Non-pigmented ciliary epithelial cell (primary cell): ENCODE measurements at regions not wholly inside any gene's neighbourhood (a gene's known extent, or its start where the extent isn't known, plus 50 kb on each side); places are given as distances from the start of the nearest gene placed in this dataset.
"Not testable (repeated sequence)": the region's sequence is repeated elsewhere in the genome, so short reads cannot be mapped to it uniquely, and the experiment has no call there.

Experiments used
- DNase-seq: peaks from one replicate; pipeline ENCODE4 v3.0.0-alpha.2; 2010; ENCODE audit warnings: low read depth

- DNase-seq = no peak
Measured at GRCh38 chr6:125354649-125355048, 52.9 kb upstream of the HDDC2 start.

GRCh38 chr6:125356884-125357283, 55.1 kb upstream of the HDDC2 start:
- no peak for DNase-seq

DNA sequence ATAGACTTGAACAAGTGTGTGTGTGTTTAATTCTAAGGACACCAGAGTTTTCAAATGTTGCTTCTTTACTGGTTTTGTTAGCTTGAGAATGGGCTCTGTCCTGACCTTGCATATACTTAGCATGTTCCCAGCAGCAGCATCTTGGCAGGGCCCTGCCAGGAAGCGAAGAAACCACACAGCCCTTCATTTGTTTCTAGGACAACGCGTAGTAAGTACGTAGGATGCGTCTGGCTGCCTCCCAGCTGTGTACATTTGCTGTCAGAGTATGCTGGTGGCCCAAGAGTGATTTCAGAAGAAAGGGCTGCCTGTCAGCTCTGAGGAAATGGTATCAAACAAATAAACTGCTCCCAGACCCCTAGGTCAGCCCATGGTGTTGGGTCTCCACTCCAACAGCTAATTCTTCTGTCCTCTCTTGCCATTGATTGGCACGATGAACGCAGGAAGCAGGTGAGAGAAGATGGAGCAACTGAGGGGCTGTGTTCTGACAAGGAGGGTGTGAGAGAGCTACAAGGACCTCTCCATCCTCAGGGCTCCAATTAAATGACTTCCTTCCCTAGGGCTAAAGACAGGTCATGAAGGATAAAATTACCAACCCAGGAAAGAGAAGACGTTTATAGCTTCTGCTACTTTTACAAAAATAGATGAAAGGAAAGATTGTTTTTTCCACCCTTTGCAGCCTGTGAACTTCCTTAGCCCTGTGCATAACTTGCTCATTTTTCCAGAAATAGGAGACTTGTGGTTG, 55.9 kb upstream of the HDDC2 start:
- no peak for DNase-seq

GRCh38 chr6:125358898-125359297, 57.1 kb upstream of the HDDC2 start:
- no peak for DNase-seq

GRCh38 chr6:125361868-125362267, 60.1 kb upstream of the HDDC2 start:
- DNase-seq = no peak

DNA sequence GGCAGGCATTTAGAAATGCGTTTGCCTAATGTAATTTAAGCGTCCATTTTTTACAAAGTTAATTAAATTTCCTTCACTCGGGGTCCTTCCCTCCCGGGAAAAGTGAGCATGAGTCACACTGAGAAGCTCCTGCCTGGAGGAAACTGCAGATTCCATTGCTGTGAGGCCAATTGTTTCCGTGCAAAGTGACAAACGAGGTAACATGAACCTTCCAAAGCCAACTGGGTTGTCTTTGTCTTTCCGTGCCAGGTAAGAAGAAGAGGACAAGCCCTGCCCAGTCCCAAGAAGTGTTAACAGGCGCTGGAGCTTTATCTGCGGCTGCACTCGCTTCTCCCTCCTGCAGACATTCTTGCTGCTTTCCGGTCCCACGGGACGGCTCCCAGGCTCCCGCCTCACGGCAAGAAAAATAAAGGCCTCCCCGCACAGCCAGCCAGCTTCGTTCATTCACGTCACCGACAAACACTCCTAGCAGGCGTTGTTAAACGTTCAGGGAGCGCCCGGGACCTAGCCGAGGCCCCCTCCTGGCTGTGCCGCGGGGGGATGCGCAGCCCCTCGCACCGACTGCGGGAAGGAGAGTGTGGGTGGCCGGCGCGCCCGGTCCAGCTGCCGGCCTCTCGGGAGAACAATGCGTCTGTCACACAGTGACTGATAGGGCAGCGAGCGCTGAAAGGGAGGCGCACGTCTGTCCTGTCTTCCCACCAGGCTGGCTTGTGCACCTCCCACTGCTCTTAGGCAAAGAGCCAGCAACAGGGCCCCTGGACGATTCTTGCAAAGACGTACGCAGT, 61.5 kb upstream of the HDDC2 start:
- DNase-seq = peak; percentile 18

GRCh38 chr6:125363824-125364165, 62.0 kb upstream of the HDDC2 start:
- no peak for DNase-seq

DNA sequence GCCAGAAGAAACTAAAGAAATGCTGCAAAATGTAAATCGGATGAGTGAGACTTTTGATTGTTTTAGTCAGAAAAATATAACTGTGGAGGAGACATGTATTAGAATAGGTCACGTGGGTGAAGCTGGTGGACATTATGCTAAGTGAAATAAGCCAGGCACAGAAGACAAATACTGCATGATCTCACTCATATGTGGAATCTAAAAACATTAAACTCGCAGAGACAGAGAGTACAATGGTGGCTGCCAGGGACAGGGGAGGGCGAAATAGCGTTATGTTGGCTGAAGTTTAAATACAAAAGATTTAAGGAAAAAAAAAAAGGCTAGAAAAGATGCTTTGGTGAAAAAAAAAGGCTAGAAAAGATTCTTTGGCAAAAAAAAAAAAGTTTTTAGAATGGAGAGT, 63.5 kb upstream of the HDDC2 start:
- no peak for DNase-seq

DNA sequence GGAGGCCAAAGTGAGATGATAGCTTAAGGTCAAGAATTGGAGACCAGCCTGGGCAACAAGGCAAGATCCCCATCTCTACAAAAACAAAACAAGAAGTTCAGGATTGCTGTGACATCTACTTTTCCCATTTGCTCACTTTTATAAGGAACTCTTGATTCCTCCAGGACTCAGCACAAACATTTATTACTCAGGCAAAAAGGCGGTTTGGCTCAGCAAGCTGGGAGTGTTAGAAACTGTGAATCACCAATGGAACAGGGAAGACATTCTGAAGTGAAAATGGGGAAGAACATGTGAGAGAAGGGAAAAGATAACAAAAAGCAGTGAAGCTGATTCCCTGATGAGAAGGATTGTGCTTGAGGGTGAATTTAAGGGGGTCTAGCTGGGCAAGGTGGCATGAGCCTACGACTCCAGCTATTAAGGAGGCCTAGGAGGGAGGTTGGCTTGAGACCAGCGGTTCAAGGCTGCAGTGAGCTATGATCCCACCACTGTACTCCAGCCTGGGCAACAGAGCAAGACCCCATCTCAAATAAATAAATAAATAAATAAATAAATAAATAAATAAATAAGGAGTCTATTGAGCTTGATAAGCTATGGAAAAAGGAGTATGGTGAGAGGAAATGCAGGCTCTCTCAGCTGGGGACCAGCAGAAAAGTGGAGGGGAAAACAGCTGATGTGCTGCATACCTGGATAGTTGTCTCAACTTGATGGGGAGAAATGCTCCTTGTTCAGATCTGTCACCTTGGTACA, 65.4 kb upstream of the HDDC2 start:
- no peak for DNase-seq

DNA sequence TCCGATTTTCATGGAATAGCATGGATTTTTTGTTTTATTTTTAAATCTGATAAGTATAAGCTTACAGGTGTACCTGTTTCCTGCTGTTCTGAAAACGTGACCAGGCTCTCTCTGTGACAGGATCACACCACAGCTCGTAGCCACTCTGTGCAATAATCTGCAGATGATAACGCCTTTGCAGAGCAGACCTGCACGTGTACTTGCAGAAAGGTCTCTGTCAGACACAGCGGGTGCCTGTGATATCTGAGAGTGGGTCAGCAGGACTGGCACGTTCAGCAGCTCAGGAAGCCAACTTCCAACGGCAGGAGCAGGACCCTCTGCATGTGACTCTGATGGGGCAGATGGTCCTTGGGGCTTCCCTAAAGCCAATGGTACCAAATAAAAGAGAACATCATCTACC, 68.6 kb upstream of the HDDC2 start:
- no peak for DNase-seq

DNA sequence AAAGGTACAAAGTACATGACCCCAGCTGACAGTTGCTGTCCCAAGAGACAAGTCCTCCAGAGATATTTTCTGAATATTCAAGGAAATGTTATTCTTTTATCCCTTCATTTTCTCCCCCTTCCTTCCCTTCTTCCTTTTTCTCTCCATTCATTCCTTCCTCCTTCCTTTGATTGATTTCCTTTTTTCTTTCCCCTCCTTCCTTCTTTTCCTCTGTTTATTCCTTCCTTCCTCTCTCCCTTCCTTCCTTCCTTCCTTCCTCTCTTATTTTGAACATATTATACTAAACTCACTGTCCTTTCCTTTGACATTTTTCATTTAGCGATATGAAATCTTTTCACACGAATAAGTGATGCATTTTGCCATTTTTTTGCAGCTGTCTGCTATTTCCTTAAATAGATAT, 73.2 kb upstream of the HDDC2 start:
- DNase-seq = no peak

- DNase-seq = no peak
Measured at GRCh38 chr6:125375821-125376220, 74.1 kb upstream of the HDDC2 start.

- DNase-seq = peak; percentile 27
Measured at GRCh38 chr6:125377621-125378020, 75.9 kb upstream of the HDDC2 start.

GRCh38 chr6:125379174-125379573, 77.4 kb upstream of the HDDC2 start:
- DNase-seq = no peak

DNA sequence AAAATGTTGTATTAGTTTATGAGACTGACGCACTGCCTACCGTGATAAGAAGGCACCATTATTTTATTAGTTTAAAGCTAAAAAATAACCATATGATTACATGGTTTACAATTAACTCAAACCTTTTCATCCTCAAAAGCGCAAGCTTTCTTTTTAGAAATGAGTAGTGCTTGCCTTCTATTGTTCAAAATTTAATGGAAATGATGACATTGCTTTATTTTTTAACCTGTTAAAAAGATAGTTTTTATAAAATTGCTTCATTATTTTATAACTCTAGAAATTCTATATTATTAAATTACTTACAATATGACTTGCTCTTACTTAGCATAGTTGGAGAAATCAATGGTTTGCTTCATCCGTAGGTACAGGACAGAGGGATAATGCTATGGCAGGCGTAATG, 78.7 kb upstream of the HDDC2 start:
- DNase-seq = no peak

GRCh38 chr6:125386337-125386736, 84.6 kb upstream of the HDDC2 start:
- not testable (repeated sequence) for DNase-seq

DNA sequence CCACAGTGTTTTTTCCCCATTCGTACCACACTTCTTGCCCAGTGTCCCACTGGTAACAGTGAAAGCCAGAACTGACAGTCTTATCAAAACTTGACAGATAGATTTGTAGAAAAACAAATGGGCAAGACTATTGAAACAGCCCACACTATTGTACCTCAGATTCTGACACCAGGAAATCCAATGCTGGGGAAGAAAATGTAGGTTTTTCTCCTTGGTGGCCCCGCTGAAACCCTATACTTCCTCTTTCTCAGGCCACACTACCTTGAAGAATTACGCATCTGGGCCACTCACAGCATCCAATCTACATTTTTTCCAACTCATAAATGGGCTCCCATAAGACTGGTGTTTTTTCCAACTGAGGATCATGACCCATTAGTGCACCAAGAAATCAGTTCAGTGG, 90.9 kb upstream of the HDDC2 start:
- no peak for DNase-seq

- DNase-seq = no peak
Measured at GRCh38 chr6:125393449-125393858, 91.7 kb upstream of the HDDC2 start.

- no peak for DNase-seq
Measured at GRCh38 chr6:125406741-125407140, 105.0 kb upstream of the HDDC2 start.

GRCh38 chr6:125414507-125414906, 112.7 kb upstream of the HDDC2 start:
- DNase-seq = no peak

GRCh38 chr6:125415913-125416312, 114.1 kb upstream of the HDDC2 start:
- peak; percentile 6 for DNase-seq

GRCh38 chr6:125421836-125422235, 120.1 kb upstream of the HDDC2 start:
- peak; percentile 4 for DNase-seq

DNA sequence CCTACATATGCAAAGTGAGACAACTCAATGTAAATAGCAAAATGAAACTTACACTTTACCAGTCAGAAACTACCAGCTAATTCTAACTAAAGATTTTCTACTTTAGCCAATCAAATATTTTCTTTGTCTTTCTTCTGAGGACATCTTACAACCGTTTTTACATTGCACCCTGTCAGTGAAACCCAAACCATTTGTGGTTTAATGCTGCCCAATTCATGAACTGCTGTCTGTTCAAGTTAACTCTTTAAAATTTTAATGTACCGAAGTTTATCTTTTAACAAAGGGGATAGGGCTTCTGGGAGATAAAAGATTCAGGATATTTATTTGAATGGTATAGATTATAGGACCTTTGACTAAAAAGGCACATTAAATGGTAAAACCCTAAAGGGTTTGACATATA, 121.3 kb upstream of the HDDC2 start:
- no peak for DNase-seq
